HepG2 (cell line): ENCODE measurements at regions not wholly inside any gene's neighbourhood (a gene's known extent, or its start where the extent isn't known, plus 50 kb on each side); places are given as distances from the start of the nearest gene placed in this dataset.

Experiments used
- ATAC-seq: fragments of 200-7000 bp; cut with Tn5 transposase; 3 replicates; pipeline ENCODE4 v1.9.1; 2020; ENCODE audit warnings: mild to moderate bottlenecking, moderate library complexity
- BruUV-seq: library from RNA; stranded (reverse); fragments of 400-500 nt; replicated peaks from 2 replicates; lab custom pipeline; 2021; lab: Mats Ljungman, UMichigan
- CTCF ChIA-PET: fragments of 300-600 bp; formaldehyde crosslinking; extraction: SDS; loops from one replicate; lab custom pipeline; 2021; ENCODE audit warnings: low total read pairs, inconsistent platforms, low intra/inter-chr PET ratio; lab: Yijun Ruan, JAX
- POLR2A ChIA-PET: fragments of 350-600 bp; sonication (Branson Sonifier 250); formaldehyde crosslinking; loops from one replicate; lab custom pipeline; 2020; ENCODE audit warnings: antibody characterized with exemption, inconsistent platforms; lab: Yijun Ruan, JAX
- DNase-seq: peaks from one replicate; pipeline ENCODE4 v3.0.0-alpha.2; 2015; ENCODE audit warnings: low spot score
- FAIRE-seq: peaks from 3 replicates; lab custom pipeline; 2011; peaks lifted over from hg19 to GRCh38; lab: Jason Lieb, UNC
- H2AFZ ChIP-seq: one replicate; pipeline ENCODE4 v1.6.1; 2011; ENCODE audit warnings: low read length, inconsistent platforms
- H3K27ac ChIP-seq: fragments of 300-600 bp; 3 replicates; pipeline ENCODE4 v1.8.0; 2011; ENCODE audit warnings: mixed run types, mild to moderate bottlenecking, mixed read lengths, low read length, inconsistent platforms; ENCODE audit not compliant: insufficient read depth; ENCODE audit errors: extremely low read length
- H3K27me3 ChIP-seq, 2 experiments: fragments of 200-600 bp in 1 of 2; 2 replicates in 1 of 2; 3 replicates in 1 of 2; pipeline versions ENCODE4 v1.6.0 to v1.8.0; 2011; ENCODE audit warnings: low read length in 2 of 2, mild to moderate bottlenecking in 2 of 2, moderate library complexity in 2 of 2, inconsistent platforms in 1 of 2; ENCODE audit not compliant: insufficient read depth in 2 of 2, control insufficient read depth in 1 of 2
- H3K36me3 ChIP-seq, 2 experiments: fragments of 200-600 bp in 1 of 2; replicated peaks in 1 of 2; 2 replicates in 1 of 2; 3 replicates in 1 of 2; pipeline versions ENCODE4 v1.5.1 to v1.8.0; 2011; ENCODE audit warnings: low read length in 2 of 2, inconsistent platforms in 1 of 2; ENCODE audit not compliant: insufficient read depth in 2 of 2, control insufficient read depth in 1 of 2
- H3K4me1 ChIP-seq: 2 replicates; pipeline ENCODE4 v1.5.1; 2012; ENCODE audit warnings: low read length, inconsistent platforms; ENCODE audit not compliant: insufficient read depth
- H3K4me2 ChIP-seq: 2 replicates; pipeline ENCODE4 v1.6.0; 2011; ENCODE audit warnings: low read depth, low read length, inconsistent platforms
- H3K4me3 ChIP-seq, 3 experiments: fragments of 200-600 bp in 1 of 3; sonication (generic), shearing (Covaris generic) in 1 of 3; replicated peaks in 1 of 3; 2 replicates each; pipeline ENCODE4 v1.5.1; 2011 to 2016; ENCODE audit warnings: low read length in 3 of 3, inconsistent platforms in 2 of 3, low read depth in 2 of 3, mild to moderate bottlenecking in 2 of 3, control low read depth in 1 of 3, mixed read lengths in 1 of 3; ENCODE audit not compliant: insufficient read depth in 1 of 3
- H3K79me2 ChIP-seq: one replicate; pipeline ENCODE4 v1.6.1; 2011; ENCODE audit warnings: low read length, inconsistent platforms; ENCODE audit not compliant: insufficient read depth
- H3K9ac ChIP-seq: 2 replicates; pipeline ENCODE4 v1.6.0; 2011; ENCODE audit warnings: mild to moderate bottlenecking, low read depth, low read length, inconsistent platforms; ENCODE audit not compliant: insufficient read depth
- H3K9me3 ChIP-seq: 2 replicates; pipeline ENCODE4 v1.5.1; 2012; ENCODE audit warnings: mild to moderate bottlenecking, low read length
- H4K20me1 ChIP-seq: 2 replicates; pipeline ENCODE4 v1.6.0; 2011; ENCODE audit warnings: inconsistent platforms, mild to moderate bottlenecking, low read length, moderate library complexity; ENCODE audit not compliant: insufficient read depth
- EED ChIP-seq: sonication (generic); formaldehyde crosslinking; IDR thresholded peaks from 2 replicates; pipeline ENCODE4 v1.5.0; 2020; ENCODE audit warnings: mild to moderate bottlenecking, missing genetic modification reagents
- ETV5 ChIP-seq: IDR thresholded peaks from 2 replicates; pipeline ENCODE4 v1.6.1; 2018; ENCODE audit warnings: missing biosample characterization, missing genetic modification reagents, inconsistent platforms, borderline replicate concordance
- KDM5B ChIP-seq: sonication (generic); formaldehyde crosslinking; IDR thresholded peaks from 2 replicates; pipeline ENCODE4 v1.4.0; 2020; ENCODE audit warnings: missing genetic modification reagents, mild to moderate bottlenecking, borderline replicate concordance
- MAFF ChIP-seq: IDR thresholded peaks from 2 replicates; pipeline ENCODE4 v1.6.1; 2011; ENCODE audit warnings: low read depth, low read length, improper control_type of control experiment
- MAFK ChIP-seq, 2 experiments: IDR thresholded peaks in 1 of 2; conservative IDR thresholded peaks in 1 of 2; 2 replicates each; pipeline ENCODE4 v1.6.1; 2011; ENCODE audit warnings: improper control_type of control experiment in 2 of 2, low read length in 2 of 2
- MED1 ChIP-seq: sonication (generic); formaldehyde crosslinking; IDR thresholded peaks from 2 replicates; pipeline ENCODE4 v1.4.0; 2020; ENCODE audit warnings: missing genetic modification reagents
- RXRA ChIP-seq: sonication (generic); formaldehyde crosslinking; IDR thresholded peaks from 2 replicates; pipeline ENCODE4 v1.5.1; 2020; ENCODE audit warnings: missing genetic modification reagents
- SIN3B ChIP-seq: fragments of 150-350 bp; IDR thresholded peaks from 2 replicates; pipeline ENCODE4 v1.6.1; 2014; ENCODE audit warnings: low read length
- SMAD1 ChIP-seq: sonication (generic); formaldehyde crosslinking; IDR thresholded peaks from 2 replicates; pipeline ENCODE4 v1.4.0; 2020; ENCODE audit warnings: missing genetic modification reagents, low read depth, mild to moderate bottlenecking, borderline replicate concordance
- SMAD9 ChIP-seq: sonication (generic); formaldehyde crosslinking; IDR thresholded peaks from 2 replicates; pipeline ENCODE4 v1.5.1; 2020; ENCODE audit warnings: mild to moderate bottlenecking, missing genetic modification reagents
- SP1 ChIP-seq, 2 experiments: fragments of 450-650 bp in 1 of 2; sonication (generic) in 1 of 2; formaldehyde crosslinking in 1 of 2; IDR thresholded peaks; 2 replicates each; pipeline versions ENCODE4 v1.4.0 to v1.6.1; 2016 to 2020; ENCODE audit warnings: missing genetic modification reagents in 1 of 2
- TBP ChIP-seq: sonication (generic); formaldehyde crosslinking; IDR thresholded peaks from 2 replicates; pipeline ENCODE4 v1.5.0; 2020; ENCODE audit warnings: missing genetic modification reagents
- TCF12 ChIP-seq, 2 experiments: fragments of 450-650 bp in 1 of 2; sonication (generic) in 1 of 2; formaldehyde crosslinking in 1 of 2; IDR thresholded peaks; 2 replicates each; pipeline versions ENCODE4 v1.6.1 to v1.8.0; 2017 to 2022; ENCODE audit warnings: antibody characterized with exemption in 1 of 2, mild to moderate bottlenecking in 1 of 2, missing genetic modification reagents in 1 of 2, moderate library complexity in 1 of 2
- ZFP62 ChIP-seq: sonication (generic); formaldehyde crosslinking; IDR thresholded peaks from 2 replicates; pipeline ENCODE4 v1.4.0; 2020; ENCODE audit warnings: missing genetic modification reagents
- ZNF253 ChIP-seq: sonication (generic); formaldehyde crosslinking; IDR thresholded peaks from 2 replicates; pipeline ENCODE4 v1.8.0; 2022; ENCODE audit warnings: mild to moderate bottlenecking, missing genetic modification reagents, borderline replicate concordance
- ZNF343 ChIP-seq: sonication (generic); formaldehyde crosslinking; IDR thresholded peaks from 2 replicates; pipeline ENCODE4 v1.4.0; 2020; ENCODE audit warnings: mild to moderate bottlenecking, missing genetic modification reagents
- ZNF614 ChIP-seq: IDR thresholded peaks from 2 replicates; pipeline ENCODE4 v1.6.1; 2018; ENCODE audit warnings: missing biosample characterization, missing genetic modification reagents, inconsistent platforms, borderline replicate concordance
- WGBS: methylation state at CpG from one replicate; pipeline ENCODE4 v1.1.6; 2017; ENCODE audit warnings: low lambda C conversion rate; 5-methylcytosine and 5-hydroxymethylcytosine counted together
- in situ Hi-C: cut with HindIII; loops from 2 replicates; pipeline ENCODE4 v1.10.0; 2017; ENCODE audit warnings: low pct_unique_long_range_greater_than_20kb; ENCODE audit not compliant: extremely low pct_ligation_motif_present
- intact Hi-C: fragments of 100-400 bp; cut with micrococcal nuclease; formaldehyde crosslinking; loops from one replicate; pipeline ENCODE4 v1.10.0; 2022; ENCODE audit not compliant: unreplicated experiment
- TF ChIP-seq, protein P1 (sequence below): sonication (generic); formaldehyde crosslinking; IDR thresholded peaks from 2 replicates; pipeline ENCODE4 v1.5.0; 2020; ENCODE audit warnings: mild to moderate bottlenecking, missing genetic modification reagents, borderline replicate concordance

DNA sequence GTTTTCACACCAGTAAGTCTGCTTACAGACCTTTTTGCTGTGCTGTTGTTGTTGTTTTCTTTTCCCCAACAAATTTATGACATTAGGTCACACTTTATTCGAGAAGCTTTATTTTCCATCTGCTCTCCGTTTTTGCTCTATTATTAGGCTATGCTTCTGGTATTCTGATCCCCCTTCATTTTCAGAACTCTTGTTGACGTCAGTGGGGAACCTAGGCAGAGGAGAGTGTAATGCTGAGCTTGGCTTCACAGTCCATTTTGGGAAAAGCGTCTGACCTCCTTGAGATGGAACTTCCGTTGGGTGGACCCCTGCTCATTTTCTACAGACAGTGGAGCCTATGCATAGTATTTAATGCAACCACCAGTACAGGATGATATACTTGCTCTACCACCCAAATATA is 387.9 kb upstream of the MEF2C start (continued):
- no peak for TF ChIP-seq SMAD9 (CRISPR knock-in tag)
- TF ChIP-seq, protein P1, sequence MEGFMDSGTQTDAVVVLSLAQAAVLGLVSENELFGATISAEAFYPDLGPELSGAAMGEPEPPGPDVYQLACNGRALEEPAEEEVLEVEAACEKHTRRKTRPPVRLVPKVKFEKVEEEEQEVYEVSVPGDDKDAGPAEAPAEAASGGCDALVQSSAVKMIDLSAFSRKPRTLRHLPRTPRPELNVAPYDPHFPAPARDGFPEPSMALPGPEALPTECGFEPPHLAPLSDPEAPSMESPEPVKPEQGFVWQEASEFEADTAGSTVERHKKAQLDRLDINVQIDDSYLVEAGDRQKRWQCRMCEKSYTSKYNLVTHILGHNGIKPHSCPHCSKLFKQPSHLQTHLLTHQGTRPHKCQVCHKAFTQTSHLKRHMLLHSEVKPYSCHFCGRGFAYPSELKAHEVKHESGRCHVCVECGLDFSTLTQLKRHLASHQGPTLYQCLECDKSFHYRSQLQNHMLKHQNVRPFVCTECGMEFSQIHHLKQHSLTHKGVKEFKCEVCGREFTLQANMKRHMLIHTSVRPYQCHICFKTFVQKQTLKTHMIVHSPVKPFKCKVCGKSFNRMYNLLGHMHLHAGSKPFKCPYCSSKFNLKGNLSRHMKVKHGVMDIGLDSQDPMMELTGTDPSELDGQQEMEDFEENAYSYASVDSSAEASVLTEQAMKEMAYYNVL (CRISPR knock-in tag) = no peak
- TF ChIP-seq ZNF614 = no peak
- TF ChIP-seq TCF12 (IDR thresholded peaks at IDR 0.05) = no peak
- no peak for TF ChIP-seq TCF12 (CRISPR knock-in tag; IDR thresholded peaks at IDR 0.05)
- TF ChIP-seq KDM5B (CRISPR knock-in tag) = no peak
- no peak for TF ChIP-seq SMAD1 (CRISPR knock-in tag)
- no peak for TF ChIP-seq ETV5 (CRISPR knock-in tag)
- no peak for TF ChIP-seq ZNF253
- no peak for TF ChIP-seq MED1 (CRISPR knock-in tag)
- no peak for TF ChIP-seq ZNF343
- no peak for TF ChIP-seq SP1 (IDR thresholded peaks at IDR 0.05)
- no peak for TF ChIP-seq SP1 (CRISPR knock-in tag; IDR thresholded peaks at IDR 0.05)
- no peak for TF ChIP-seq TBP (CRISPR knock-in tag)
- no peak for TF ChIP-seq SIN3B

- Histone ChIP-seq H3K79me2 (no peaks in the 10 kb centered on the region), H3K27me3 (no peaks in the 10 kb centered on the region), H3K9ac (no peak overlapping the region), H3K36me3 (no peaks in the 10 kb centered on the region), H3K4me3 (no peak overlapping the region), H3K4me2 (no peak overlapping the region), H3K9me3 (no peaks in the 10 kb centered on the region), H3K4me1 (no peaks in the 10 kb centered on the region), H2AFZ (no peak overlapping the region), H4K20me1 (no peaks in the 10 kb centered on the region), H3K27ac (no peak overlapping the region)
- POLR2A ChIA-PET = no interaction called here
- intact Hi-C loops (no loop called here), in situ Hi-C loops (no loop called here)
- no peak for TF ChIP-seq EED (CRISPR knock-in tag)
- TF ChIP-seq RXRA = no peak
- peak; percentile 39 to 58 for TF ChIP-seq MAFK (conservative IDR thresholded peaks at IDR 0.05 in 1 of 2, IDR thresholded peaks at IDR 0.05 in 1 of 2; ENCODE audit: low read length in 2 of 2)
- TF ChIP-seq ZFP62 (CRISPR knock-in tag) = no peak
- 0 out of 2 replicates have a peak, but pooled peaks have one; percentile 26 for TF ChIP-seq MAFF
- DNase-seq (no peak), ATAC-seq (no peak), FAIRE-seq (no peak)
- under 1% methylated on average over 6 of the region's 6 CpGs for WGBS
- BruUV-seq = no TSS peak
- CTCF ChIA-PET = no interaction called here
Observed at GRCh38 chr5:89269721-89270120, 386.7 kb upstream of the MEF2C start.
